Germinal center (tissue), 1 donor: ENCODE measurements at regions not wholly inside any gene's neighbourhood (a gene's known extent, or its start where the extent isn't known, plus 50 kb on each side); places are given as distances from the start of the nearest gene placed in this dataset.

Experiments
- DNase-seq: peaks from one replicate; pipeline ENCODE4 v3.0.0; 2012; ENCODE audit warnings: mixed read lengths, low spot score

GRCh38 chr7:145092766-145093165 is 256.9 kb upstream of the TPK1 start:
- DNase-seq, result no peak

- DNase-seq, result no peak
These were observed 252.4 kb upstream of the TPK1 start for GRCh38 chr7:145088111-145088745.

- no peak for DNase-seq
These were observed 246.7 kb upstream of the TPK1 start for GRCh38 chr7:145082366-145083161.

- no peak for DNase-seq
These were observed 229.6 kb upstream of the TPK1 start for GRCh38 chr7:145065473-145065872.

- no peak for DNase-seq
These were observed 228.3 kb upstream of the TPK1 start for GRCh38 chr7:145064114-145064513.

- no peak for DNase-seq
These were observed 217.9 kb upstream of the TPK1 start for GRCh38 chr7:145053781-145054180.

- DNase-seq, result no peak
These were observed 214.6 kb upstream of the TPK1 start for GRCh38 chr7:145050415-145050814.

GRCh38 chr7:145036604-145037405 is 201.0 kb upstream of the TPK1 start:
- peak; percentile 6 for DNase-seq

- DNase-seq, result no peak
These were observed 195.3 kb upstream of the TPK1 start for GRCh38 chr7:145031162-145031561.

GRCh38 chr7:145030754-145031153 is 194.9 kb upstream of the TPK1 start:
- DNase-seq, result no peak

- no peak for DNase-seq
These were observed 184.6 kb upstream of the TPK1 start for GRCh38 chr7:145020454-145020853.

- DNase-seq, result no peak
These were observed 180.2 kb upstream of the TPK1 start for GRCh38 chr7:145016068-145016467.

GRCh38 chr7:145009876-145010275 is 174.0 kb upstream of the TPK1 start:
- DNase-seq, result no peak

- no peak for DNase-seq
These were observed 169.7 kb upstream of the TPK1 start for GRCh38 chr7:145005601-145006000.

GRCh38 chr7:144997512-144997911 is 161.7 kb upstream of the TPK1 start:
- DNase-seq, result no peak

- DNase-seq, result no peak
These were observed 159.6 kb upstream of the TPK1 start for GRCh38 chr7:144995495-144995894.

- no peak for DNase-seq
These were observed 155.2 kb upstream of the TPK1 start for GRCh38 chr7:144991041-144991440.

- no peak for DNase-seq
These were observed 151.8 kb upstream of the TPK1 start for GRCh38 chr7:144987686-144988085.

- no peak for DNase-seq
These were observed 146.3 kb upstream of the TPK1 start for GRCh38 chr7:144982133-144982532.

- DNase-seq, result no peak
These were observed 140.0 kb upstream of the TPK1 start for GRCh38 chr7:144975882-144976281.

GRCh38 chr7:144969787-144970186 is 133.9 kb upstream of the TPK1 start:
- no peak for DNase-seq

GRCh38 chr7:144960763-144961162 is 124.9 kb upstream of the TPK1 start:
- no peak for DNase-seq

- no peak for DNase-seq
These were observed 122.1 kb upstream of the TPK1 start for GRCh38 chr7:144957998-144958397.
